H9 (cell line): ENCODE measurements at regions not wholly inside any gene's neighbourhood (a gene's known extent, or its start where the extent isn't known, plus 50 kb on each side); places are given as distances from the start of the nearest gene placed in this dataset.

Experiments used
- DNase-seq: peaks from one replicate; pipeline ENCODE4 v3.0.0-alpha.2; 2017
- H2AFZ ChIP-seq: one replicate; pipeline ENCODE4 v1.6.1; 2013; ENCODE audit warnings: mild to moderate bottlenecking, low read length, control low read depth, moderate library complexity
- H2AK5ac ChIP-seq: 2 replicates; pipeline ENCODE4 v1.6.1; 2013; ENCODE audit warnings: low read length, control low read depth, mixed read lengths; ENCODE audit not compliant: insufficient read length
- H2BK120ac ChIP-seq: one replicate; pipeline ENCODE4 v1.6.1; 2013; ENCODE audit warnings: low read depth, mild to moderate bottlenecking, low read length, control low read depth, inconsistent platforms; ENCODE audit not compliant: poor library complexity, severe bottlenecking
- H2BK12ac ChIP-seq: 2 replicates; pipeline ENCODE4 v1.6.1; 2013; ENCODE audit warnings: low read length, control low read depth, mixed read lengths, low read depth; ENCODE audit not compliant: insufficient read length
- H2BK15ac ChIP-seq: 2 replicates; pipeline ENCODE4 v1.6.1; 2013; ENCODE audit warnings: low read depth, low read length, control low read depth
- H2BK20ac ChIP-seq: one replicate; pipeline ENCODE4 v1.6.1; 2013; ENCODE audit warnings: low read depth, mild to moderate bottlenecking, low read length, control low read depth, inconsistent platforms; ENCODE audit not compliant: poor library complexity, severe bottlenecking
- H2BK5ac ChIP-seq: 2 replicates; pipeline ENCODE4 v1.6.1; 2013; ENCODE audit warnings: low read length, control low read depth, mixed read lengths; ENCODE audit not compliant: insufficient read length
- H3K14ac ChIP-seq: 2 replicates; pipeline ENCODE4 v1.6.1; 2013; ENCODE audit warnings: low read length, control low read depth; ENCODE audit not compliant: insufficient read depth
- H3K18ac ChIP-seq: 2 replicates; pipeline ENCODE4 v1.6.1; 2013; ENCODE audit warnings: low read depth, mild to moderate bottlenecking, mixed read lengths, low read length, control low read depth; ENCODE audit not compliant: insufficient read length
- H3K23ac ChIP-seq: 2 replicates; pipeline ENCODE4 v1.6.1; 2013; ENCODE audit warnings: low read length, control low read depth, mixed read lengths, low read depth; ENCODE audit not compliant: insufficient read length
- H3K23me2 ChIP-seq: 2 replicates; pipeline ENCODE4 v1.6.1; 2013; ENCODE audit warnings: low read depth, mild to moderate bottlenecking, mixed read lengths, low read length, control low read depth; ENCODE audit not compliant: insufficient read length, poor library complexity, severe bottlenecking
- H3K27ac ChIP-seq: 2 replicates; pipeline ENCODE4 v1.5.1; 2013; ENCODE audit warnings: low read length, control low read depth, mixed read lengths, low read depth; ENCODE audit not compliant: insufficient read length
- H3K27me3 ChIP-seq: 2 replicates; pipeline ENCODE4 v1.6.1; 2013; ENCODE audit warnings: low read length, control low read depth, inconsistent platforms; ENCODE audit not compliant: insufficient read depth
- H3K4ac ChIP-seq: 2 replicates; pipeline ENCODE4 v1.6.1; 2013; ENCODE audit warnings: low read depth, mild to moderate bottlenecking, control low read depth, inconsistent platforms, low read length, moderate library complexity
- H3K4me1 ChIP-seq: 2 replicates; pipeline ENCODE4 v1.6.1; 2013; ENCODE audit warnings: low read length, control low read depth, inconsistent platforms; ENCODE audit not compliant: insufficient read depth
- H3K4me2 ChIP-seq: 2 replicates; pipeline ENCODE4 v1.6.1; 2013; ENCODE audit warnings: low read length, control low read depth, mixed read lengths; ENCODE audit not compliant: insufficient read length, insufficient read depth
- H3K56ac ChIP-seq: 2 replicates; pipeline ENCODE4 v1.6.1; 2013; ENCODE audit warnings: low read depth, mild to moderate bottlenecking, mixed read lengths, low read length, control low read depth; ENCODE audit not compliant: insufficient read length
- H3K79me1 ChIP-seq: 2 replicates; pipeline ENCODE4 v1.6.1; 2013; ENCODE audit warnings: low read depth, mild to moderate bottlenecking, moderate library complexity, low read length, control low read depth, inconsistent platforms; ENCODE audit not compliant: insufficient read depth, poor library complexity, severe bottlenecking
- H3K79me2 ChIP-seq: 2 replicates; pipeline ENCODE4 v1.6.1; 2013; ENCODE audit warnings: low read length, control low read depth, inconsistent platforms; ENCODE audit not compliant: insufficient read depth
- H3K9ac ChIP-seq: 2 replicates; pipeline ENCODE4 v1.6.1; 2013; ENCODE audit warnings: low read length, control low read depth, mixed read lengths; ENCODE audit not compliant: insufficient read length; ENCODE audit errors: extremely low read depth
- H3K9me3 ChIP-seq: one replicate; pipeline ENCODE4 v1.6.1; 2013; ENCODE audit warnings: low read depth, low read length, inconsistent platforms; ENCODE audit not compliant: control insufficient read depth
- H3T11ph ChIP-seq: one replicate; pipeline ENCODE4 v1.6.1; 2013; ENCODE audit warnings: mild to moderate bottlenecking, low read length, control low read depth, inconsistent platforms
- H4K20me1 ChIP-seq: one replicate; pipeline ENCODE4 v1.6.1; 2013; ENCODE audit not compliant: control insufficient read depth, insufficient read length, insufficient read depth
- H4K5ac ChIP-seq: 2 replicates; pipeline ENCODE4 v1.6.1; 2013; ENCODE audit warnings: low read depth, mild to moderate bottlenecking, mixed read lengths, low read length, control low read depth; ENCODE audit not compliant: insufficient read length
- H4K8ac ChIP-seq: replicated peaks from 2 replicates; pipeline ENCODE4 v1.6.1; 2013; ENCODE audit warnings: low read length, control low read depth, mixed read lengths, low read depth; ENCODE audit not compliant: insufficient read length
- H4K91ac ChIP-seq: 2 replicates; pipeline ENCODE4 v1.6.1; 2013; ENCODE audit warnings: low read depth, mild to moderate bottlenecking, moderate library complexity, mixed read lengths, low read length, control low read depth; ENCODE audit not compliant: insufficient read length
- H3K27ac Mint-ChIP-seq, 3 experiments: 2 replicates in 2 of 3; 3 replicates in 1 of 3; pipeline ENCODE4 v1.8.0; 2020 to 2021; ENCODE audit warnings: mixed read lengths in 3 of 3, mild to moderate bottlenecking in 1 of 3, moderate library complexity in 1 of 3
- H3K27me3 Mint-ChIP-seq: 2 replicates; pipeline ENCODE4 v1.8.0; 2021; ENCODE audit warnings: low read depth, mild to moderate bottlenecking, moderate library complexity, mixed read lengths
- H3K36me3 Mint-ChIP-seq, 3 experiments: 2 replicates in 2 of 3; 3 replicates in 1 of 3; pipeline ENCODE4 v1.8.0; 2020 to 2021; ENCODE audit warnings: low read depth in 3 of 3, mixed read lengths in 3 of 3; ENCODE audit not compliant: insufficient read depth in 1 of 3
- H3K4me1 Mint-ChIP-seq, 2 experiments: 2 replicates each; pipeline ENCODE4 v1.8.0; 2020; ENCODE audit warnings: mixed read lengths in 2 of 2
- H3K4me3 Mint-ChIP-seq, 2 experiments: 2 replicates in 1 of 2; 3 replicates in 1 of 2; pipeline ENCODE4 v1.8.0; 2020 to 2021; ENCODE audit warnings: mild to moderate bottlenecking in 2 of 2, mixed read lengths in 2 of 2, moderate library complexity in 1 of 2
- H3K9me3 Mint-ChIP-seq, 2 experiments: 2 replicates in 1 of 2; 3 replicates in 1 of 2; pipeline ENCODE4 v1.8.0; 2020; ENCODE audit warnings: mild to moderate bottlenecking in 2 of 2, mixed read lengths in 2 of 2, moderate library complexity in 1 of 2
- CTCF ChIP-seq: fragments of 200-600 bp; sonication (generic); conservative IDR thresholded peaks from 3 replicates; pipeline ENCODE4 v1.8.0; 2021; ENCODE audit warnings: antibody characterized with exemption, mild to moderate bottlenecking
- WGBS: extraction: QIAGEN DNeasy Blood & Tissue Kit; methylation state at CpG from one replicate; pipeline ENCODE4 v1.1.7; 2013; ENCODE audit warnings: missing lambda C conversion rate, low lambda C conversion rate, mixed read lengths; ENCODE audit not compliant: insufficient read length; ENCODE audit errors: extremely low coverage; 5-methylcytosine and 5-hydroxymethylcytosine counted together

GRCh38 chr7:33702514-33703054 lies 202.8 kb upstream of the BMPER start:
- H3K27me3 ChIP-seq: peaks cover 6% of the 10 kb centered on the region; the same call in 1 of the 2 replicates
- no peak overlapping the region for H2BK120ac ChIP-seq
- H3K4me3 Mint-ChIP-seq: no peak overlapping the region
- no peak for TF ChIP-seq CTCF
- no peak overlapping the region for H2BK12ac ChIP-seq
- no peak overlapping the region for H4K91ac ChIP-seq
- WGBS: no CpG with 5 or more reads among the region's 3 CpGs
- no peak overlapping the region for H3K9ac ChIP-seq
- H3K27me3 Mint-ChIP-seq: peaks cover 70% of the 10 kb centered on the region
- H3K14ac ChIP-seq: no peak overlapping the region
- no peak overlapping the region for H3K27ac ChIP-seq
- H3K79me1 ChIP-seq: no peaks in the 10 kb centered on the region
- peaks cover 15 to 29% (median 20%) of the 10 kb centered on the region in 3 experiments for H3K36me3 Mint-ChIP-seq
- peaks cover 38 to 46% of the 10 kb centered on the region in 2 experiments for H3K4me1 Mint-ChIP-seq
- no peak overlapping the region for H4K5ac ChIP-seq
- H2AFZ ChIP-seq: no peak overlapping the region
- no peak for DNase-seq
- peaks cover 17 to 22% of the 10 kb centered on the region in 2 experiments for H3K9me3 Mint-ChIP-seq
- H3K56ac ChIP-seq: no peak overlapping the region
- H3K23me2 ChIP-seq: no peaks in the 10 kb centered on the region
- no peak overlapping the region for H3T11ph ChIP-seq
- H3K23ac ChIP-seq: no peak overlapping the region
- no peaks in the 10 kb centered on the region for H4K20me1 ChIP-seq
- no peak overlapping the region for H2AK5ac ChIP-seq
- no peak overlapping the region for H2BK5ac ChIP-seq
- H3K79me2 ChIP-seq: peaks cover 2% of the 10 kb centered on the region; the same call in 1 of the 2 replicates
- H3K4me2 ChIP-seq: no peak overlapping the region
- H3K4me1 ChIP-seq: peaks cover 10% of the 10 kb centered on the region
- H3K4ac ChIP-seq: no peak overlapping the region
- no peak overlapping the region for H3K27ac Mint-ChIP-seq
- no peak overlapping the region for H2BK15ac ChIP-seq
- peaks cover 12% of the 10 kb centered on the region for H3K9me3 ChIP-seq
- H2BK20ac ChIP-seq: no peak overlapping the region
- no peak overlapping the region for H4K8ac ChIP-seq
- H3K18ac ChIP-seq: no peak overlapping the region
